GM21381 (cell line): ENCODE measurements at regions not wholly inside any gene's neighbourhood (a gene's known extent, or its start where the extent isn't known, plus 50 kb on each side); places are given as distances from the start of the nearest gene placed in this dataset.

ENCODE experiments used
- ATAC-seq: cut with Tn5 transposase; IDR thresholded peaks from one replicate; pipeline ENCODE4 v1.9.1; 2021; ENCODE audit warnings: mild to moderate bottlenecking, moderate library complexity; ENCODE audit not compliant: unreplicated experiment

DNA sequence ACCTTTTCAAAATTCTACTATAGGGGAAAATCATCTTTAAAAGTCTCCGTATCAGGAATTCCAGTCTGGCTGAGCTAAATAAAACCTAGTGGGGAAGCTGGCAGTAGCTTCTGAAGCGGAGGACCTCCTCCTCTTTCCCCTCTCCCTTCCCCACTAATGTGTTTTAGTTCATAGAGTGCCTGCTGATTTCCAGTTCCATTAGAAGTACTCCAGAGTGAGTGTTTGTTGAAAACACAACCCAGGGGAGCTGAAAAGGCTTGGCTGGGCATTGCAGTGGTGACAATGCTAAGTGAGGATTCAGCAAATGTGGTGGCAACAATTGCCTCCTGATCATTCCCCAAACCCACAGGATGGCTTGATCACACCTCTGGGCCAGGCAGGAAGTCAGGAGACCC, 144.2 kb upstream of the FRMD6 start:
- no peak for ATAC-seq

DNA sequence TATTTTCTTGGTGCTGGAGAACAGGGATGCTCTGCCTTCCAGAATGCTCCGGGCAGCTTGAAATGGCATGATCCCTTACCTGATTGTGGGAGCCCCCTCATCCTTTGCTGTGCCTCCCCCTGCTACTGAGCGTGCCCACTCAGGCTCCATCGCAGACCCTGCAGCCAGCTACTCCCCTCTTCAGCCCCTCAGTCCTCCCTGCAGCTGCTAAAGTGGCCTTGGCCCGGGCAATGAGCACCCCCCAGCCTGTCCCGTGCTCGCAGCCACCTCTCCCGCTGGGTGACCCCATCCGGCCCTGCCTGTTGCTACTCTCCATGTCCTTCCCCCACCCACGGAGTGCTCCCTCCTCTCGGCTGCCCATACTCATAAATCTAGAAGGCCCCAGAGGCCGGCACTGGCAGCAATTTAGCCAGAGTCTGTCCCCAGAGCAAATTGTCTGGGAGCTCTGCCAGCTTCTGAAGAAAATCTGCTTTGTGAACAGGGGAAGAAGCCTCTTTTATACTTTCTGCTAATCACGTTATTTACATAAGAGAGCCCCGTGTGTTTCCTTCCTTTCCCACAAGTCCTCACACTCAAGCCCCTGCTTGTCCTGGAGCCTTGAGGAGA, 143.7 kb upstream of the FRMD6 start:
- ATAC-seq, result no peak

DNA sequence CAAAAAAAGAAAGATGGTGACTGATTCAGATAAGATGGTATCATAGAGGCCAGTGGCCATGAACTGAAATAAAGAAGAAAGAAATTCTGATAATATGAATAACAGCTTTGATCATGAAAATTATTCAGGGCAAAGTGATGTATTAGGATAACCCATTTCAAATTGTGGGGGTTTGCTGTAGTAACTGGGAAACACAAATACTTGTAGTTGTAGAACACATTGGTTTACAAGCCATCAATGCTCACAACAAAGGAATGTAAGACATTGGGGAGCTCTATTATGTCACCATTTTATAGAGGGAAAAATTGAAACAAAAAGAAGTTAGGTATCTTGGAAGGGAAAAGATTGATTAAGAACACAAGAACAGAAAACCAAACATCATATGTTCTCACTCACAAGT, 140.4 kb upstream of the FRMD6 start:
- no peak for ATAC-seq

DNA sequence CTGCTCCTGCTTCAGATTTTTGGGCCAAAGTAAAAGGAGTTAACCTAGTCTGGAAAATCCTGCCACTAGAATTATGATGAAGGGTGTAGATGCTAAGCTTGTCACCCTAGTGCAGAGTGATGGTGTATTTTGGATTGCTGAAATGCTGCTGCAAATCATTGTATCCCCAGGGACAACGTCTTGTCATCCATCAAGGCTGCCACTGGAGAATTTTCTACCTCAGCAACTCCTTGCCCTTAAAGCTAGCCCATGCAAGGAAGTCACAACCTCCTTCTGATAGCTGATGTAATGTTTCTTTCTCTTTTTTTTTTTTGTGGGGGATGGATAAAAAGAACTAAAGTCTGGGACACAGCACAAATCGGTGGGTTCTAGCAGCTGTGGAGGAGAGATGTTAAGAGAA, 139.4 kb upstream of the FRMD6 start:
- ATAC-seq, result no peak

DNA sequence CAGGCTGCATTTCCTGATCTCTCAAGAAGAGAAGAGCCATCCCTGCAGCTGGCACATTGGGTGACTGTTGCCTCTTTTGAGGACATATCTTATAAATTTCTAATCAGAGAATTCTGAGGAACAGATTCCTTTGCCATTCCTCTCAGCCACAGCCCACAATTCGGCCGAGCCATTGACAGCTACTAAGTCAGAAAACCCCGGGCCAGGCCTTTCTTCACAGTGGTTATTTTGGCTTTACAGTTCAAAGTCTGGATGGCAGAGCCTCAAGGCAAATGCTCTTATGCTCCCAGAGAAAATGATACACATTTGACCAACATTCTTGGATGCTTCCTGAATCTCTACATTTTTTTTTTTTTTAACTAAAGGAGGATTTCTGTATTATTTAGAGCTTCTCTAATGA, 138.4 kb upstream of the FRMD6 start:
- no peak for ATAC-seq

DNA sequence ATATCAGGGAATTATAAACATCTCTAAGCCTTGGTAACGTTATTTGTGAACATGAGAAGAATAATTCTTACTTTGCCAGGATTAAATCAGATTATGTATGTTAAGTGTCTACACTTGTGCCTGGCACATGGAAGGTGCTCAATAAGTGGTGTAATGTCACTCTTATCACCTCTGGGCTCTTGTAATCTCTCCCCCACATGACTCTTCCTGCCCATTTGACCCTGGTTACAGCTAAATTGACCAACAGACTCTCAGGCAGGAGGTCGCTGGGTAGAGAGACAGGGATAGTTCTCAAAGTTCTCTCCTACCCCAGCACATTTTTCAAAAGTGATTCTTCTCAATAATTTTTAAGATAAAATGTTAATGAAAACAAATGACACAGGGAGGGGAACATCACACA, 137.8 kb upstream of the FRMD6 start:
- no peak for ATAC-seq

DNA sequence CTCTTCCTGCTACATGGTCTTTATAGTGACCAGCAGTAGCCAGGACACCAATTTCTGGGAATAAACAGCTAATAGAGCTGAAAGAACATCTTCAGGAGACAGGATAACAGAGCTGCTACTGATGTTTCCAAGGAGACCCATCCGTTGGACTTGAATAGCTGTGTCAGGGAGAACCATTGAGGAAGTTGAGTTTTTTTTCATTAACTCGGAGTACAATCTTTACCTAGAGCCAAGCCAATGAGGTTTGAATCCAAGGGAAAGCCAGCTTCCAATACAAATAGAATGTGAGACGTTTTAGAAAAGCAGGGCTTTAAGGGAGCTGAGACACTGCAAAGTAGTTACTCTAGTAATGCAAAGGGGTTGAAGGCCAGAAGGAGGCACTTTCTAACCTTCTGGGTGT, 136.1 kb upstream of the FRMD6 start:
- no peak for ATAC-seq

DNA sequence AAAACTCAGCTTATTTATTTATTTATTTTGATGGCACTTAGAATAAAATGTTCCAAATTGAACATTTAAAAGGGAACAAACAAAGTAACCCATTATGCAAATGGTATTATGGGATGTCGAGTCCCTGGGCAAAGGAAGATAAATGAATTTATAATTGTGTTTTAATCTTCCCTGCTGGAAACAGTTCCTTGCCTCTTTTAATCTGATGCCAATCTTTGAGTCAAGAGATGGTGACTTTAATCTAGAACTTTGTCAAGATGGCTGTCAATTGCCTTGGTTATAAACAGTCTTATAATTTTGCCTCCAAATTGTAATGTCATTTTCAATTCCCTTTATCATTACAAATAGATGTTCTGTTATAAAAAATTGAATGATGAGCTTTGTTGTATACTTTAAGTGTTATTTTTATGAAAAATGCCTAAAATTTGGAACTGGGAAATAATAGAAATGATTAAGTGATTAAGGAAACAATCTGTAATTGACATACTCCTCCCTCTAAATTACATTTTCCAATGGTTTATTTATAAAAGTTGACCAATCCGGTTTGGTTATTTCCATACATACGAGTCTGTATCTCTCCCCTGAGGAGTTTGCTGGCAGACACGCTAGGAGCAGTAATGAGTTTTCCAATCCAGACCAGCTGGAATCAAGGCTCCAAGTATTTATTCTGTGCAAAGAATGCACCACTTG, 134.9 kb upstream of the FRMD6 start:
- ATAC-seq, result no peak

DNA sequence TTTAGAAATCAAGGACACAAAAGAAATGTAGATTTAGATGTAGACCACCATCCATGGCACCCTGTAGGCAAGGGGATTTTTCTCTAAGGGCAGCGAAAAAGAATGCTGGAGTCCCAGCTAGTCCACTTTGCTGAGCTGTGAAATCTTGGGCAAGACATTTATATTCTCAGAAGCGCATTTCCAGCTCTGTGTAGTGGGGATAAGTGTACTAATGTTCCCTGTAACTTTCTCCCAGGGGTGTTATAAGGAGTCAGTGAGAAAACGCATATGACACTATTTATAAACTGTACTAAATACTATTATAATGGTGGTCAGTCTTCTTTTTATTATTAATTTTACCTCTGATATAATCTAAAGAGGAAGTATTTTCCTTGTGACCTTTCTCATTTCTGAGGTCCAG, 133.4 kb upstream of the FRMD6 start:
- ATAC-seq, result no peak

DNA sequence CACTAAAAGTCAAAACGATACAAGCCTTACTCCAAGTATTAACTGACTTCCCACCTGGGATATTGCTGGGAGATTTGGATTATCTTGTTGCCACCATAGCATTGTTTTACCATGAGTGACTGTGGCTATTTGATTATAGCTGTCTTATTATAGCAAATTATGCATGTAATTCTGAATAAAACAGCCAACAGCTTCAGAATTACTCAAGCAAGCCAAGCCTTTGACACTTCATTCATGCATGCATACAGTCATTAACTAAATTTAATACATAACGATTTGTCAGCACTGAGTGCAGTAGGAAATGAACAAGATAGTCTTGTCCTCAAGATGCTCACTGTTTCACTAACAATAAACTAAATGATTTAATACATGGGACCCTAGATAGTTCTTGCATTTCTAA, 133.0 kb upstream of the FRMD6 start:
- ATAC-seq, result no peak

DNA sequence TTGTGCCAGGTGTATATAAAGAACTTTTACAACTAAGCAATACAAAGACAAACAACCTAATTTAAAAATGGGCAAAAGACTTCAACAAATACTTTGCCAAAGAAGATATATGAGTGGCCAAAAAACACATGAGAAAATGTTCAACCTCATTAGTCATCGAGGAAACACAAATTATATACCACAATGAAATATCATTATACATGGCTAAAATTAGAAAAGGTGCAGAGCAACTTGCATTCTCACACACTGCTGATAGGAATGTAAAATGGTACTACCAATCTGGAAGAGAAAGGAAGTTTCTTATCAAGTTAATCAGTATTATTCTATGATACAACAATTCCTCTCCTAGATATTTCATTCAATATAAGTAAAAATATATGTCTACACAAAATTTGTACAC, 131.6 kb upstream of the FRMD6 start:
- ATAC-seq, result no peak

DNA sequence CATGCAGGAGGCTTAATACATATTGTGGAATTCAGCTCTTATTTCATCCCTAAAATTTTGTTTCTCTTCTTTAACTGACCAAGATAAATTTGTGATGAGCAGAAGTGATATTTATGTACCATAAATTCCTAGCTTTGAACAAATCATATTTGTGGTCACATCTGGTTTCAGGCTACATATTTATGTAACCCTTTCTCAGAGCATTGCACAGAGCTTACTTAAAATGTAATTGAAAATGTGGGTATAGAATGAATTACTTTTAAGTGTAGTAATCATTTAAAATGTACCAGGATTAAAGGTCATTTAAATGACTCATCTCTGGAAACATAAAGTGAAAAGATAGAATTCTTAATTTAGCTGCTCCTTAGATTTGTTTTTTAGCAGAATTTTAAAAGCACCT, 129.9 kb upstream of the FRMD6 start:
- no peak for ATAC-seq

DNA sequence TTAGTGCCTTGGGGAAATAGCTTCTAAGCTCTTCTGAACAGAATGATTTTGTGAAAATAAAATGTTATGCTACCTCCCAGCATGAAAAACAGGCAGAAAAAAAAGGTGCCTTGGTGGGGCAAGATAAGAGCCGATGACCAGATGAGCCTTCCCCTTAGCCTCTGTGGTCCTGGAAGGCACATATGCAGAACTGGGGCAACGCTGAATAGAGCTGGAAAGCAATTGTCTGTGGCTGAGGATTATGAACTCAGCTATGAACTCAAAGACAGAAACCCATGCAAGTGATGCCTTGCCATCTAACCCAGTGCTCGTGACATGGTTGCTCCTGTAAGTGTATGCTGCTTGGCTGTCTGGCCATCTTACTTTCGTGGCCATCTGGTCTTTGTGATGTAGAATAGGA, 128.5 kb upstream of the FRMD6 start:
- no peak for ATAC-seq

DNA sequence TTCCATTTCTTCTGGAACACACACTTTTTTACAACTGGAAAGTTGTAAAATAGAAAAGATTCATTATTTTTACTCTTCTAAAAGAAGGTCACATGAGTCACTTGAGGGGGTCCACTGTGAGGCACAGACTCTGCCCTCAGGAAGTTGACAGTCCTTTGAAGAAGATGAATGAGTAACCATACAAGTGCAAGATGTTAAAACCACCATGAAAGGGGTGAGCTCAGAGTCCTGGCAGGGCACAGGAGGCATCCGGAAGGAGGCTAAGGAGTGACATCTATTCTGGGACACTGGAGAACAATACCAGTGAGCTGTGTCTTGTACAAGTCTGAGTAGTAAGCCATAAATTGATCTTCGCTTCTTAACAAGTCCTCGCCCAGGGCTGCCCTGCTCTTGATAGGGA, 126.0 kb upstream of the FRMD6 start:
- no peak for ATAC-seq

DNA sequence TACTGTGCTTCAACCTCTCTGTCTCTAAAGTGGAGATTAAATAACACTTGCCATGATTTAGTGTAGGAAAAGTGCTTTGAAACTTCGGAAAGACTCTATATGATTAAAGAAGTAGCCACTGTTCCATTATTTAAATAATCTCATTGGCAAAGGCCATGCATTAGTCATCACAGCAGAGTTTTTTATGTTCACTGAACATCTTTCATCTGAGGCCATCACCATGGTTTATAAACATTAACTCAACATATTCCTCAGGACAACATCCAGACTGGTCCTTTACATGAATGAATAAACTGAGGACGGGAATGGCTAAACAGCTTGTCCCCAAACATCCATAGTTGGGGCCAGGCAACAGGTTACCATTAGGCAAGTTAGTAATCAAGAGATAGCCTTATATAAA, 124.6 kb upstream of the FRMD6 start:
- ATAC-seq, result no peak

DNA sequence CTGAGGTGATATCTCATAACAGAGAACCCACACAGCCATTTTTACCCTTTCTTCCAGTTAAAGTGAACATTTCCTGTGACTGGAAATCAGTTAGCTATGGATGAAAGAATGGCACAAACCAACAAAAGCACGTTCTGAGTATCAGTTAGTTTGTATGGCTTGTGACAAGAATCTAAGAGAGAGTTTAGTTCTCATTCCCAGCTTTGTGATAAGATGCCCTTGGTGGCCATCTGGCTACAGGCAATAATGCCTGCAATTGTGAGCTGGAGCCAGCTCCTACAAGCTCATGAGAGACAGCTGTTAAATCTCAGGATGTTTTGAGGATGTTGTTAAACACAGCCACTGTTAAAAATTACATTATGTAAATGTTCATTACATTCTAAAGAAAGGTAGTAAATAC, 122.0 kb upstream of the FRMD6 start:
- no peak for ATAC-seq

DNA sequence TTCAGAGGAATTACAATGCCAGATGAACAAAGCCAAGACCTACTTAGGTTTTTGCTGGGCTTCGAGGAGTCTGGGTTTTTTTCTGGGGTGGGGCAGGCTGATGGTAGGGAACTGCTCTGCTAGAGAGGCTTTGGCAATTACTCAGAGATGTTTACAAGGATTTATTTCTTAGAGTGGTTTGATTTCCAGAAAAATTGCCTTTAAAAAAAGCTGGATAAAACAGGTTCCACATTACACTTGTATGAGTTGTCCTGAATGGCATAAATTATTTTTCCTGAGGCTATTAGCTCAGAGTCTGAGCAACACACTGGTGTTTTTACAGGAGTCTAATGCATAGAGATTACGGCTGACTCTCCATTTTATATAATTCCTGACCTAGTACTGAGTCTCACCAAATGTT, 118.5 kb upstream of the FRMD6 start:
- ATAC-seq, result no peak

DNA sequence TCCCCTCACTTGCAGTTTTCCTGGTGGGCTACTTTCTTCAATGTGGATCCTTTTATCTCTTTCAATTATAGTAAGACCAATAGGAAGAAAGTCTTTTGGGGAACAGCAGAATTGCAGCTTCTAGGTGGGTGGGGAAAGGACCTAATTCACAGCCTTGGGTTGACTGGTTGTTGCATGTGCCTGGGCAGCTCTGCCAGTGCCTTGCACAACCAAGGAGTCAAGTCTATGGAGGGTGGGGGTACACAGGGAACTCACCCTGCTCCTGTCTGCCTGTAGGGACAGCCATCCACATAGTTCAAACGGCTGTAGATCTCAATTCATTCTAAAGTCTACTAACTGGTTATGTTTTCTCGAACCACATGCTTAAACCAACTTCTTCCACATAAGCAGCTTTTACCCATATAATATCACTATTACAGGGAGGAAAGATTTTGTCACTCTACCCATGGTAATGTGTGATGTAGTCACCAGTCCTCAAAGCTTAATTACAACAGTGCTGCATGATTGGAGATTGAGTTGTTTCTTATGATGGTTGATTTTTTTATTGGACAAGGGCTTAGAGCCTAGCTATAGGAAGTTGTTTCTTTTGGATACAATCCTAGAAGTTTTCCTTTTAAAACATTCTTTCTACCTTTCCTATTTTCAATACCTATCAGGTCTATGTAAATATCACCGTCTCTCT, 117.7 kb upstream of the FRMD6 start:
- ATAC-seq, result no peak

DNA sequence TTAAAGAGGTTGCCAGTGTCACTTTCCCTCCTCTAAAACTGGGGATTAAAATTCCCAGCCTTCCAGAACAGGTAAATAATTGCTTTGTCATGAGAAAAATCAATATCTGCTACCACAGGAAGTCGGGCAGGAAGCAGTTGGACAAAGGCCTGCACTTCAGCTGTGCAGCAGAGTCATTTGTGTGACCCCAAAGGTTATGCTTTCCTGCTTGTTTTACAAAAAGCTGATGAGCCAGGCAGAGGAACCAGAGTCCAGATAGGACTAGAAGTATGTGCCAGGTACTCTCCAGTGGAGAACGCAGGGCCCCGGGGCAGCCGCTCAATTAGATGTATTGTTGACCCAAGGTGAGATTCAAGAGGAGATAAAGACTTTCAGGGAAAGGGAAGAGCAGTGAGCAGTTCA, 117.1 kb upstream of the FRMD6 start:
- no peak for ATAC-seq

DNA sequence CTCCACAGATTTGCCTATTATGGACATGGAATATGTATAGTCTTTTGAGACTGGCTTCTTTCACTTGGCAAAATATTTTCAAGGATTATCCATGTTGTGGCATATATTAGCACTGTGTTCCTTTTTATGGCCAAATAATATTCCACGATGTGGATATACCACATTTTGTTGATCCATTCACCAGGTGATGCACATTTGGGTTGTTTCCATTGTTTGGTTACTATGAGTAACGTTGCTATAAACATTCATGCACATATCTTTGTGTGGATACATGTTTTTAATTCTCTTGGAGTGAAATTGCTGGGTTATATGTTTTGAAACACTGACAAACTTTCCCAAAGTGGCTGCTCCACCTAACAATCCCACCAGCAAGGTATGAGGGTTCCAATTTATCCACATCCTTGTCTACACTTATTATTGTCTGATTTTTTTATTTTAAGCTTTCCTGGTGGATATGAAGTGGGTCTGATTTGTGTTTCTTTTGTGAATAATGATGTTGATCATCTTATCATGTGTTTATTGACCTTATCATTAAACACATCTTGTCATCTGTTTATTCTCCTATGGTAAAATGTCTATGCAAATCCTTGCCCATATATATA, 116.2 kb upstream of the FRMD6 start:
- no peak for ATAC-seq

DNA sequence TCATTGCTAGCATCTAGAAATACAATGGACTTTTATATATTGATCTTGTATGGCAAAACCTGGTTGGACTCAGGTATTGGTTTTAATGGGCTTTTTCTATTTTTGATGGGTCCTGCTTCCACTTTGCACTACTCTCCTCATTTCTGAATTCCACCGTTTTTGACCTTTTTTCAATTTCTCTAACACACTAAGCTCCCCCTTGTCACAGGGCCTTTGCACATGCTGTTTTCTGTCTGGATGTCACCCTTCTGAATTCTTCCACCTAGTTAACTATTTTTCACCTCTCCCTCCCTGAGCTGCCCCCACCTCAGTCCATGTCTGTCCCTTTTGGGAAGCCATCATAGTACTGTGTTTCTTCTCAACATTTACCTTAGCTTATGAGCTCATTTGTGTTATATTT, 112.7 kb upstream of the FRMD6 start:
- ATAC-seq, result no peak

DNA sequence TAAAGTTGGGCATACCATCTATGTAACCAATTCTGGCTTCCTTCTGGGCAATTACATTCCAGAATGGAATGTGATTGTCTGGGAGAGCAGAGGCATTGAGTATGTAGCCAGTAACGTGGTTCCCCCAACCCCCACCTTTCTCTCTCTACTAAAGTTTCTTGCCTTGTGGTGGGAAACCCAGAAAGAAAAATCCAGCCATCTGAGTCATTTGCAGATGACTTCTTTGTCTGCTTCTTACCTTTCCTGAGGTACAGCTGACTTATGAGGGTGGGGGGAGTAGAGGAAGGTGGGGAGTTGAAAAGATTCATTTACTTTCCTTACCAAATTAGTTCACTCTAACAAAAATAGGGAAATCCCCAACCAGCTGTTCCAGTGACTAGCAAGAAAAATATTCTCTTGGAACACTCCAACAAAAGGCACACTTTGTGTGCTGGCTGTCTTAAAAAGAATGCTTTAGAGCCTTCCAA, 112.1 kb upstream of the FRMD6 start:
- no peak for ATAC-seq
